ENCODE measurements at regions not wholly inside any gene's neighbourhood (a gene's known extent, or its start where the extent isn't known, plus 50 kb on each side); places are given as distances from the start of the nearest gene placed in this dataset.

DNA sequence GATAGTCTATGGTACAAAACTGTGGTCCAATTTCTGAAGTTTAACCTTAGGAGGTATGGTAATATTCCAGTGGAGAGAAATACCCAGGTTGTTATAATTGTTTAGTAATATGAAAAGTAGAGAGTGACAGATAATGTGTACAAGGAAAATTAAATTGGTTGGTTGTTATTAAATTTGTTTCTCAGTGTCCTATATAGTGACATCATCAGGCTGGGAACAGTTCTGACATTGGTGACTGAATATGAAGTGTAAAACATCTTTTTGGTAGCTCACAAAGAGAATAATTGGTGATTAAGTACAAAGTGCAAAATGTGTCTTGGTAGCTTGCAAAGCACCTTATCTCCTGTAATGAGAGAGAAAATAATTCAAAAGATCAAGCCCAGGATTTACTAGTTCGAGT is 1806.1 kb upstream of the CDH6 start:
- TF ChIP-seq, protein P1, sequence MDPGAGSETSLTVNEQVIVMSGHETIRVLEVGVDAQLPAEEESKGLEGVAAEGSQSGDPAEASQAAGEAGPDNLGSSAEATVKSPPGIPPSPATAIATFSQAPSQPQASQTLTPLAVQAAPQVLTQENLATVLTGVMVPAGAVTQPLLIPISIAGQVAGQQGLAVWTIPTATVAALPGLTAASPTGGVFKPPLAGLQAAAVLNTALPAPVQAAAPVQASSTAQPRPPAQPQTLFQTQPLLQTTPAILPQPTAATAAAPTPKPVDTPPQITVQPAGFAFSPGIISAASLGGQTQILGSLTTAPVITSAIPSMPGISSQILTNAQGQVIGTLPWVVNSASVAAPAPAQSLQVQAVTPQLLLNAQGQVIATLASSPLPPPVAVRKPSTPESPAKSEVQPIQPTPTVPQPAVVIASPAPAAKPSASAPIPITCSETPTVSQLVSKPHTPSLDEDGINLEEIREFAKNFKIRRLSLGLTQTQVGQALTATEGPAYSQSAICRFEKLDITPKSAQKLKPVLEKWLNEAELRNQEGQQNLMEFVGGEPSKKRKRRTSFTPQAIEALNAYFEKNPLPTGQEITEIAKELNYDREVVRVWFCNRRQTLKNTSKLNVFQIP (CRISPR knock-in tag; IDR thresholded peaks at IDR 0.05; ENCODE audit: borderline replicate concordance, low read depth): no peak
- TF ChIP-seq PATZ1 (CRISPR knock-in tag; IDR thresholded peaks at IDR 0.05; ENCODE audit: borderline replicate concordance) (no peak), TOX (CRISPR knock-in tag; IDR thresholded peaks at IDR 0.05; ENCODE audit: borderline replicate concordance) (no peak), GLIS3 (CRISPR knock-in tag; IDR thresholded peaks at IDR 0.05) (no peak), ZNF8 (CRISPR knock-in tag; IDR thresholded peaks at IDR 0.05) (no peak), ZFP3 (CRISPR knock-in tag; IDR thresholded peaks at IDR 0.05) (no peak), ZFP30 (CRISPR knock-in tag; IDR thresholded peaks at IDR 0.05) (no peak), TSHZ2 (CRISPR knock-in tag; IDR thresholded peaks at IDR 0.05) (no peak), CSDC2 (CRISPR knock-in tag; IDR thresholded peaks at IDR 0.05) (no peak), OSR1 (CRISPR knock-in tag; IDR thresholded peaks at IDR 0.05) (no peak), ARNTL (CRISPR knock-in tag; IDR thresholded peaks at IDR 0.05; ENCODE audit: borderline replicate concordance, low read depth) (no peak), BACH2 (CRISPR knock-in tag; IDR thresholded peaks at IDR 0.05; ENCODE audit: borderline replicate concordance) (no peak), SNAI2 (CRISPR knock-in tag; IDR thresholded peaks at IDR 0.05) (no peak)
- TF ChIP-seq, protein P2, sequence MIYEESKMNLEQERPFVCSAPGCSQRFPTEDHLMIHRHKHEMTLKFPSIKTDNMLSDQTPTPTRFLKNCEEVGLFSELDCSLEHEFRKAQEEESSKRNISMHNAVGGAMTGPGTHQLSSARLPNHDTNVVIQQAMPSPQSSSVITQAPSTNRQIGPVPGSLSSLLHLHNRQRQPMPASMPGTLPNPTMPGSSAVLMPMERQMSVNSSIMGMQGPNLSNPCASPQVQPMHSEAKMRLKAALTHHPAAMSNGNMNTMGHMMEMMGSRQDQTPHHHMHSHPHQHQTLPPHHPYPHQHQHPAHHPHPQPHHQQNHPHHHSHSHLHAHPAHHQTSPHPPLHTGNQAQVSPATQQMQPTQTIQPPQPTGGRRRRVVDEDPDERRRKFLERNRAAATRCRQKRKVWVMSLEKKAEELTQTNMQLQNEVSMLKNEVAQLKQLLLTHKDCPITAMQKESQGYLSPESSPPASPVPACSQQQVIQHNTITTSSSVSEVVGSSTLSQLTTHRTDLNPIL (CRISPR knock-in tag; IDR thresholded peaks at IDR 0.05; ENCODE audit: low read depth): no peak

Measured in SK-N-SH treated with all-trans-retinoic acid at 6 μM for 48 hours (cell line).